C4-2B (cell line): ENCODE measurements at regions not wholly inside any gene's neighbourhood (a gene's known extent, or its start where the extent isn't known, plus 50 kb on each side); places are given as distances from the start of the nearest gene placed in this dataset.

Source experiments
- ZFX ChIP-seq: fragments of 450-650 bp; IDR thresholded peaks from 2 replicates; pipeline ENCODE4 v1.6.1; 2017
- TF ChIP-seq, protein P1 (sequence below): fragments of 450-650 bp; conservative IDR thresholded peaks from 2 replicates; pipeline ENCODE4 v1.5.1; 2017; ENCODE audit warnings: mild to moderate bottlenecking

DNA sequence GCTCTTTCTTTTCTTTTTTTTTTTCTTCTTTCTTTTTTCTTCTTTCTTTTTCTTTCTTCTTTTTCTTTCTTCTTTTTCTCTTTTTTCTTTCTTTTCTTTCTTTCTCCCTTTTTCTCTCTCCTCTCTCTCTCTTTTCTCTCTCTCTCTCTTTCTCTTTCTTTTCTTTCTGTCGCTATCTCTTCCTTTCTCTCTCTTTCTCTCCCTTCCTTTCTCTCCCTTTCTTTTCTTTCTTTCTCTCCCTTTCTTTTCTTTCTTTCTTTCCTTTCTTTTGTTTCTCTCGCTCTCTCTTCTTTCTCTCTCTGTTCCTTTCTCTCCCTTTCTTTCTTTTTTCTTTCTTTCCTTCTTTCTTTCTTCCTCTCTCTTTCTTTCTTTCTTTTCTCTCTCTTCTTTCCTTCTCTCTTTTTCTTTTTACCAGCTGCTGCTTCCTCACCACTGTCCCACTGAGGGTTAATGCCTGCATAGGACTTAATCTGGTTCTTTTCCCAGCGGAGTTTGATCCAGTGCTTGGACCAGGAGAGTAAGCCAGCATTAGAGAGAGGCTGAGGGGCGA, 145.4 kb upstream of the SIX2 start:
- TF ChIP-seq, protein P1, sequence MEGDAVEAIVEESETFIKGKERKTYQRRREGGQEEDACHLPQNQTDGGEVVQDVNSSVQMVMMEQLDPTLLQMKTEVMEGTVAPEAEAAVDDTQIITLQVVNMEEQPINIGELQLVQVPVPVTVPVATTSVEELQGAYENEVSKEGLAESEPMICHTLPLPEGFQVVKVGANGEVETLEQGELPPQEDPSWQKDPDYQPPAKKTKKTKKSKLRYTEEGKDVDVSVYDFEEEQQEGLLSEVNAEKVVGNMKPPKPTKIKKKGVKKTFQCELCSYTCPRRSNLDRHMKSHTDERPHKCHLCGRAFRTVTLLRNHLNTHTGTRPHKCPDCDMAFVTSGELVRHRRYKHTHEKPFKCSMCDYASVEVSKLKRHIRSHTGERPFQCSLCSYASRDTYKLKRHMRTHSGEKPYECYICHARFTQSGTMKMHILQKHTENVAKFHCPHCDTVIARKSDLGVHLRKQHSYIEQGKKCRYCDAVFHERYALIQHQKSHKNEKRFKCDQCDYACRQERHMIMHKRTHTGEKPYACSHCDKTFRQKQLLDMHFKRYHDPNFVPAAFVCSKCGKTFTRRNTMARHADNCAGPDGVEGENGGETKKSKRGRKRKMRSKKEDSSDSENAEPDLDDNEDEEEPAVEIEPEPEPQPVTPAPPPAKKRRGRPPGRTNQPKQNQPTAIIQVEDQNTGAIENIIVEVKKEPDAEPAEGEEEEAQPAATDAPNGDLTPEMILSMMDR, result no peak
- no peak for TF ChIP-seq ZFX
